Neural progenitor cell (in vitro differentiated cells): ENCODE measurements at regions not wholly inside any gene's neighbourhood (a gene's known extent, or its start where the extent isn't known, plus 50 kb on each side); places are given as distances from the start of the nearest gene placed in this dataset.

Experiments
- CTCF ChIP-seq: fragments of 200-600 bp; sonication (generic); IDR thresholded peaks from 2 replicates; pipeline ENCODE4 v1.5.1; 2017; ENCODE audit warnings: antibody characterized with exemption, mild to moderate bottlenecking
- EZH2 ChIP-seq: fragments of 200-600 bp; sonication (generic); IDR thresholded peaks from 2 replicates; pipeline ENCODE4 v1.6.1; 2017; ENCODE audit warnings: antibody characterized with exemption, mild to moderate bottlenecking, moderate library complexity
- EZH2phosphoT487 ChIP-seq: fragments of 200-600 bp; sonication (generic); IDR thresholded peaks from 2 replicates; pipeline ENCODE4 v1.6.1; 2017; ENCODE audit warnings: antibody characterized with exemption

- TF ChIP-seq CTCF, result no peak
- TF ChIP-seq EZH2, result no peak
- TF ChIP-seq EZH2phosphoT487, result no peak
Observed at GRCh38 chr7:25614415-25614814, 386.1 kb upstream of the NPVF start.
